NCI-H1417 treated with DMSO at 0.1 percent for 48 hours (cell line): ENCODE measurements at regions not wholly inside any gene's neighbourhood (a gene's known extent, or its start where the extent isn't known, plus 50 kb on each side); places are given as distances from the start of the nearest gene placed in this dataset.
"Not testable (repeated sequence)": the region's sequence is repeated elsewhere in the genome, so short reads cannot be mapped to it uniquely, and the experiment has no call there.

Experiments
- DNase-seq: peaks from one replicate; lab custom pipeline; 2025; lab: John Stamatoyannopoulos, UW

DNA sequence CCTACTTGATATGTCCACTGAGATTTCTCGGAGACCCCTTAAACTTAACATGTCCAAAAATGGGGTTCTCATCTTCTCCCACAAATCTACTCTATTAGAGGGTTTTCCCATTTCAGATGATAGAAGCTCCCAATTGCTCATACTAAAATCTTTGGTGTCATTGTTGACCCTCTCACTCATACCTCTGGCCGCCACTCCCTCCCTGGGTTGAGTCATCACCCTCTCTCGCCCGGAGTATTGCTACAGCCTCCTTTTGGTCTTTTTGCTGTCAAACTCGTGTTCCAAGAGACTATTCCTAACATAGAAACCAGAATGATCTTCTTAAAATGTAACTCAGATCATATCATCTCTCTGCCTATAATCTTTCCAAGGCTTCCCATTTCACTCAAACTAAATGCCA, 91.0 kb upstream of the GNAQ start:
- DNase-seq, result no peak

DNA sequence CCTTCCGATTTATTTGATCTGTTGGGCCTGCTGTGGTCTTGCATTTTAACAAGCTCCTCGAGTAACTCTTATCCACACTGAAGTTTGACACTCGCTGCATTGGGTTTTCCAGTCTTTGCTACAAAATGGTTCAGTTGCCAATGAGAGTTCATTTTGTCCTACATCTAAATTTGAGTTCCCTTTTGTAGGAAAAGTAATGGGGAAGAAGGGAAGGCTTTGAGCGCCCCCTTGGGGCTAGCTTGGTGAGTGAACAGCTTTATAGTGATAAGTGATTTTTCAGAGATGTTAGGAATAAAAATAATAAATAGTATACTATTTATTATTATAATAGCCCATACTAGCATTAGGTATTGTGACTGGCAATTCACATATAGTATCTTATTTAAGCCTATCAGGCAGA, 89.9 kb upstream of the GNAQ start:
- DNase-seq, result peak; percentile 11

GRCh38 chr9:78118742-78119473, 87.3 kb upstream of the GNAQ start:
- no peak for DNase-seq

GRCh38 chr9:78115073-78115472, 83.5 kb upstream of the GNAQ start:
- DNase-seq, result no peak

DNA sequence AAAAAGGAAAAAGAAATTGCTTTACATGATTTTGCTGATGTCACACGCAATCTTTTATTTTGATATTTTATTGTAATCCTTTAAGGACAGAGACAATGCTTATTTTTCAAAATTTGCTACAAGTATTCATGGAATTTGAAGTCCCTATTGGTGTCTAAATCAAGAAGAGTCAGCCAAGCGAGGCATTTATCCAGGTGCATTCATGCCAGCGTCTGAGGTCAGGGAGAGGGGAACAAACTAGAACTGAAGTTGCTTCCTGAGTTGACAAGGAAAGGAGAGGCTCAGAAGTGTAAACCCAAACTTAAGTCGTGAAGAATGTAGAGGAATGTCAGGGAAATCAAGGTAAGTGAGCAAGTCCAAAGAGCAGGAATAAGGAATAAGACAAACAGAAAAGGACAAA, 83.0 kb upstream of the GNAQ start:
- DNase-seq, result no peak

DNA sequence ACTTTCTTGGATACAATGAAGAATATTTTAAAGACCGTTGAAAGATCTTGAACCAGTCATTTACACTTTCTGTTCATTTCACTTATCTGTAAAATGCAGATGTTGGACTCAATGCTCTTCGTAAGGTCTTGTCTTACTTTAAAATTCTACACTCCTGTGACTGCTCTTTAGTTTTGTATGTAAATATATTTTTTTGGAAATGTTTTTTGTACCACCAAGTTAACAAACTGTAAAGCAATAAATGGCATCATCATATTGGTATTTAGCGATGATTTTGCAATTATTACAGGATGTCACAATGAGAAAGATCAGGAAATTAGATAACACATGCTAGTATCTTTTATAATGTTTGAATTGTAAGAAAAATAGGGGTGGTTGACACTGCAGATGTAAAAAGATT, 80.8 kb upstream of the GNAQ start:
- no peak for DNase-seq

DNA sequence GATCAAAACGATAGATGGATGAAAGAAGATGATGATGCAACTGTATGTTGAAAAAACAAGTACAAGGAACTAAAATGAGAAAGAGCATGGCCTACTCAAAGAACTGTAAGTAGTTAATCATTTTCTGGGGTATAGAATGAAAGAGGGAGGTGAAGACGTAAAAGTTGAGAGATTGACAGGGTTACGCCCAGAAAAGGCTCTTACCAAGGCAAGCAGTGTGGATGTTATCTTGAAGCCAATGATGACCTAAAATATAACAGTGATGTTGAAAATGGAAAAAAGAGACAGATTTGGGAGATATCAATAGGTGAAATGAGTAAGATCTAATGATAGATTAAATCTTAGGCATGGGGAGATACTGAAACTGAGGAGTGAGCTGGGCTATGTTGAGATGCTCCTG, 80.4 kb upstream of the GNAQ start:
- DNase-seq, result no peak

GRCh38 chr9:78109075-78109474, 77.5 kb upstream of the GNAQ start:
- no peak for DNase-seq

DNA sequence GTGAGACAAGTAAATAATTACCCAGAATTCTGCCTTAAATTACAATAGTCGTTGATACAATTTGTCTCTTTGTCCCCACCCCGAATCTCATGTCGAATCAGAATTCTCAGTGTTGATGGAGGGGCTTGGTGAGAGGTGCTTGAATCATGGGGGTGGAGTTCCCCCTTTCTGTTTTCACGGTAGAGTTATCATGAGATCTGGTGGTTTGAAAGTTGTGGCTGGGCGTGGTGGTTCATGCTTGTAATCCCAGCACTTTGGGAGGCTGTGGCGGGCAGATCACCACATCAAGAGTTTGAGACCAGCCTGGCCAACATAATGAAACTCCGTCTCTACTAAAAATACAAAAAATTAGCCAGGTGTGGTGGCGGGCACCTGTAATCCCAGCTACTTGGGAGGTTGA, 75.0 kb upstream of the GNAQ start:
- not testable (repeated sequence) for DNase-seq

DNA sequence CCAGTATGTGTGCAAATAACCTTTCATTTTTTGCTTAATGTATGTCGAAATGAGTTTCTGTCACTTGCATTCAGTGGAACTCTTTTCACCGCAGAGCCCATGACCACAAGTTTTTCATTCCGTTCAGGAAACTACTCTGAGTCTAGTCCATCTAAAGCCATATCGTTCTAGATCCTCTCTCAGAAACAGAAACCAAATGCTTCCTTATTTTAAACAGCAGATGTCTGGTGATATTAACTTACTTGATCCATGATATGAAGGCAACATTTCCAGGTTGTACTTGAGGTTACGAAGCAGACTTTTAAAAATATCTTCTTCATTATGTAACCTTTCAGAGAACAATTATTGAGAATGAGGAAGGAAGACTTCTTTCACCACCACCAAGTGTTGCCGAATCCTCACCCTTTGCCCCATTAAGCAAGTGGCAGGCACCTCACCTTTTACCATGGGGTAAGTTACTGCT, 72.4 kb upstream of the GNAQ start:
- no peak for DNase-seq

GRCh38 chr9:78101247-78101646, 69.6 kb upstream of the GNAQ start:
- no peak for DNase-seq

DNA sequence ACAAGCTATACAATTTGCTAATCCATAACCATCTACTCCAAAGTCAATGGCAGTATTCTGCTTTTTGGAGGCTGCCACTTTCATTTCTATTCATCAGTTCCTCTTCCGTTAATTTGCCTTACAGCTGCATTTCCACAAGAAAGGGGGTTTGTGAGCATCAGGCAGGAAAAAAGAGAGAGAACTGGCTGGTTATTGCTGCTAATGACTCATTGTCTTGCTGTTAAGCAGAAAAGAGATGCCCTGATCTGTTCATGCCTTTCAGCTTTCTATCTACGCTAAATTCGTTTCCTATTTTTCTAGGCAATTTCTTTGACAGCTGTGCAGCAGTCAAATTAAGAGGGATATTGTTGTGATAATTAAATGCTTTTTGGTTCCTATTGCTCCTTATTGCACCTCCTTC, 65.9 kb upstream of the GNAQ start:
- no peak for DNase-seq

- no peak for DNase-seq
These were observed 60.1 kb upstream of the GNAQ start for GRCh38 chr9:78091731-78092130.

- DNase-seq, result no peak
These were observed 57.5 kb upstream of the GNAQ start for GRCh38 chr9:78089111-78089510.

DNA sequence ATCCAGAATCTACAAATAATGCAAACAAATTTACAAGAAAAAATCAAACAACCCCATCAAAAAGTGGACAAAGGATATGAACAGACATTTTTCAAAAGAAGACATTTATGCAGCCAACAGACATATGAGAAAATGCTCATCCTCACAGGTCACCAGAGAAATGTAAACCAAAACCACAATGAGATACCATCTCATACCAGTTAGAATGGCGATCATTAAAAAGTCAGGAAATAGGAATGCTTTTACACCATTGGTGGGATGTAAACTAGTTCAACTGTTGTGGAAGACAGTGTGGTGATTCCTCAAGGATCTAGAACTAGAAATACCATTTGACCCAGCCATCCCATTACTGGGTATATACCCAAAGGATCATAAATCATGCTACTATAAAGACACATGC, 56.6 kb upstream of the GNAQ start:
- DNase-seq, result not testable (repeated sequence)
